GM19238 (cell line): ENCODE measurements at regions not wholly inside any gene's neighbourhood (a gene's known extent, or its start where the extent isn't known, plus 50 kb on each side); places are given as distances from the start of the nearest gene placed in this dataset.

ENCODE experiments used
- DNase-seq: peaks from one replicate; pipeline ENCODE4 v3.0.0; 2011; ENCODE audit warnings: low spot score; ENCODE audit not compliant: insufficient read length

- no peak for DNase-seq
Measured at GRCh38 chr1:5661196-5662085, 330.8 kb downstream of the NPHP4 start.

GRCh38 chr1:5660141-5660935 is 331.9 kb downstream of the NPHP4 start:
- no peak for DNase-seq

- DNase-seq = no peak
Measured at GRCh38 chr1:5659606-5660005, 332.6 kb downstream of the NPHP4 start.

- DNase-seq = no peak
Measured at GRCh38 chr1:5658340-5659316, 333.6 kb downstream of the NPHP4 start.

- DNase-seq = no peak
Measured at GRCh38 chr1:5651964-5652821, 340.0 kb downstream of the NPHP4 start.

GRCh38 chr1:5651473-5651872 is 340.8 kb downstream of the NPHP4 start:
- DNase-seq = no peak

- DNase-seq = no peak
Measured at GRCh38 chr1:5651027-5651410, 341.2 kb downstream of the NPHP4 start.

GRCh38 chr1:5650283-5651026 is 341.8 kb downstream of the NPHP4 start:
- DNase-seq = no peak

- no peak for DNase-seq
Measured at GRCh38 chr1:5649795-5650194, 342.4 kb downstream of the NPHP4 start.

GRCh38 chr1:5649166-5649551 is 343.1 kb downstream of the NPHP4 start:
- DNase-seq = no peak

GRCh38 chr1:5648410-5649165 is 343.6 kb downstream of the NPHP4 start:
- DNase-seq = no peak

- no peak for DNase-seq
Measured at GRCh38 chr1:5647234-5647633, 345.0 kb downstream of the NPHP4 start.

GRCh38 chr1:5646486-5647149 is 345.6 kb downstream of the NPHP4 start:
- DNase-seq = no peak

GRCh38 chr1:5645929-5646328 is 346.3 kb downstream of the NPHP4 start:
- no peak for DNase-seq

- DNase-seq = no peak
Measured at GRCh38 chr1:5645135-5645399, 347.2 kb downstream of the NPHP4 start.

GRCh38 chr1:5644281-5645134 is 347.7 kb downstream of the NPHP4 start:
- DNase-seq = no peak

GRCh38 chr1:5643360-5644107 is 348.7 kb downstream of the NPHP4 start:
- DNase-seq = no peak
